ENCODE measurements at regions not wholly inside any gene's neighbourhood (a gene's known extent, or its start where the extent isn't known, plus 50 kb on each side); places are given as distances from the start of the nearest gene placed in this dataset.

- no peak for TF ChIP-seq CTCF (IDR thresholded peaks at IDR 0.05)
- TF ChIP-seq ZFX (IDR thresholded peaks at IDR 0.05; ENCODE audit: borderline replicate concordance): no peak
These were observed 161.9 kb downstream of the SEC14L1 start for GRCh38 chr17:77302682-77303081.

Measured in 22Rv1 (cell line).